ENCODE measurements at regions not wholly inside any gene's neighbourhood (a gene's known extent, or its start where the extent isn't known, plus 50 kb on each side); places are given as distances from the start of the nearest gene placed in this dataset.

- no peaks in the 10 kb centered on the region for H3F3A ChIP-seq (ENCODE audit: control insufficient read depth, insufficient read depth)
- no peak overlapping the region for H3K4me2 ChIP-seq (ENCODE audit: low read length)
- H3K9me2 ChIP-seq (replicated peaks; ENCODE audit: control insufficient read depth, low read length): no peaks in the 10 kb centered on the region
- no peaks in the 10 kb centered on the region for H4K20me1 ChIP-seq (ENCODE audit: control insufficient read depth, insufficient read depth, low read depth, low read length)
- H3K4me3 ChIP-seq (ENCODE audit: low read length): no peak overlapping the region
- H3K9me3 ChIP-seq (ENCODE audit: control insufficient read depth, insufficient read depth, low read length): no peaks in the 10 kb centered on the region
- H3K79me2 ChIP-seq (ENCODE audit: control insufficient read depth, low read length): no peaks in the 10 kb centered on the region
- H3K4me1 ChIP-seq (ENCODE audit: control insufficient read depth, low read length): no peaks in the 10 kb centered on the region
- H3K27ac ChIP-seq (ENCODE audit: low read depth, low read length): no peak overlapping the region
- no peaks in the 10 kb centered on the region for H3K27me3 ChIP-seq (ENCODE audit: control insufficient read depth, low read length)
- H3K36me3 ChIP-seq (ENCODE audit: control insufficient read depth, low read length): no peaks in the 10 kb centered on the region
- no peak for TF ChIP-seq EZH2phosphoT487 (IDR thresholded peaks at IDR 0.05; ENCODE audit: borderline replicate concordance, low read length)
- no peak for TF ChIP-seq CTCF (IDR thresholded peaks at IDR 0.05; ENCODE audit: low read depth, low read length, poor library complexity, severe bottlenecking)
These were observed 566.0 kb downstream of the NR4A2 start for GRCh38 chr2:155766342-155767115.

GRCh38 chr2:155755481-155755880 lies 577.0 kb downstream of the NR4A2 start:
- no peaks in the 10 kb centered on the region for H3K79me2 ChIP-seq (ENCODE audit: control insufficient read depth, low read length)

GRCh38 chr2:155748131-155748530 lies 584.4 kb downstream of the NR4A2 start:
- Histone ChIP-seq H3F3A (ENCODE audit: control insufficient read depth, insufficient read depth) (no peaks in the 10 kb centered on the region), H3K27me3 (ENCODE audit: control insufficient read depth, low read length) (no peaks in the 10 kb centered on the region), H3K4me3 (ENCODE audit: low read length) (no peak overlapping the region), H3K27ac (ENCODE audit: low read depth, low read length) (no peak overlapping the region), H3K4me2 (ENCODE audit: low read length) (no peak overlapping the region), H4K20me1 (ENCODE audit: control insufficient read depth, insufficient read depth, low read depth, low read length) (no peaks in the 10 kb centered on the region), H3K9me2 (replicated peaks; ENCODE audit: control insufficient read depth, low read length) (no peaks in the 10 kb centered on the region), H3K4me1 (ENCODE audit: control insufficient read depth, low read length) (no peaks in the 10 kb centered on the region), H3K79me2 (ENCODE audit: control insufficient read depth, low read length) (no peaks in the 10 kb centered on the region), H3K36me3 (ENCODE audit: control insufficient read depth, low read length) (no peaks in the 10 kb centered on the region), H3K9me3 (ENCODE audit: control insufficient read depth, insufficient read depth, low read length) (no peaks in the 10 kb centered on the region)
- TF ChIP-seq CTCF (IDR thresholded peaks at IDR 0.05; ENCODE audit: low read depth, low read length, poor library complexity, severe bottlenecking) (no peak), EZH2phosphoT487 (IDR thresholded peaks at IDR 0.05; ENCODE audit: borderline replicate concordance, low read length) (no peak)

More at GRCh38 chr2:155755481-155755880, 577.0 kb downstream of the NR4A2 start:
- Histone ChIP-seq H4K20me1 (ENCODE audit: control insufficient read depth, insufficient read depth, low read depth, low read length) (no peaks in the 10 kb centered on the region), H3K4me1 (ENCODE audit: control insufficient read depth, low read length) (no peaks in the 10 kb centered on the region), H3K36me3 (ENCODE audit: control insufficient read depth, low read length) (no peaks in the 10 kb centered on the region), H3K9me2 (replicated peaks; ENCODE audit: control insufficient read depth, low read length) (no peaks in the 10 kb centered on the region), H3K4me3 (ENCODE audit: low read length) (no peak overlapping the region), H3K27me3 (ENCODE audit: control insufficient read depth, low read length) (no peaks in the 10 kb centered on the region), H3K9me3 (ENCODE audit: control insufficient read depth, insufficient read depth, low read length) (no peaks in the 10 kb centered on the region), H3K4me2 (ENCODE audit: low read length) (no peak overlapping the region), H3F3A (ENCODE audit: control insufficient read depth, insufficient read depth) (no peaks in the 10 kb centered on the region), H3K27ac (ENCODE audit: low read depth, low read length) (no peak overlapping the region)
- TF ChIP-seq CTCF (IDR thresholded peaks at IDR 0.05; ENCODE audit: low read depth, low read length, poor library complexity, severe bottlenecking) (no peak), EZH2phosphoT487 (IDR thresholded peaks at IDR 0.05; ENCODE audit: borderline replicate concordance, low read length) (no peak)

Data from DOHH2 (cell line).